Adrenal gland (tissue), 9 donors: ENCODE measurements at regions not wholly inside any gene's neighbourhood (a gene's known extent, or its start where the extent isn't known, plus 50 kb on each side); places are given as distances from the start of the nearest gene placed in this dataset.

Experiments used
- DNase-seq, 7 donors: peaks; one replicate each; pipeline ENCODE4 v3.0.0-alpha.2; 2019 to 2020
- H3K27ac ChIP-seq, 5 donors: fragments of 200-600 bp; sonication (generic) in 4 of 5; 1 replicate in 3 of 5; 2 replicates in 2 of 5; pipeline versions ENCODE4 v1.5.1 to v1.8.0; 2016 to 2020; ENCODE audit warnings: mild to moderate bottlenecking in 1 of 5
- H3K27me3 ChIP-seq: fragments of 200-600 bp; 2 replicates; pipeline ENCODE4 v1.8.0; 2021
- H3K36me3 ChIP-seq, 2 donors: fragments of 200-600 bp; replicated peaks in 1 of 2; 1 replicate in 1 of 2; 2 replicates in 1 of 2; pipeline versions ENCODE4 v1.5.1 to v1.8.0; 2018 to 2022
- H3K4me1 ChIP-seq, 2 donors: fragments of 200-600 bp; replicated peaks in 1 of 2; 1 replicate in 1 of 2; 2 replicates in 1 of 2; pipeline versions ENCODE4 v1.5.1 to v1.8.0; 2018 to 2021
- H3K4me3 ChIP-seq, 4 donors: fragments of 200-600 bp; sonication (generic) in 3 of 4; one replicate each; pipeline ENCODE4 v1.5.1; 2016 to 2018
- H3K9me3 ChIP-seq, 3 donors: fragments of 200-600 bp; sonication (generic) in 1 of 3; replicated peaks in 1 of 3; 1 replicate in 2 of 3; 2 replicates in 1 of 3; pipeline versions ENCODE4 v1.5.1 to v1.8.0; 2016 to 2021
- CTCF ChIP-seq, 6 experiments: fragments of 450-650 bp in 4 of 6; fragments of 200-600 bp in 2 of 6; sonication (generic) in 1 of 6; IDR thresholded peaks; 1 replicate in 5 of 6; 2 replicates in 1 of 6; pipeline versions ENCODE4 v1.5.1 to v1.8.0; 2016 to 2021; ENCODE audit warnings: antibody characterized with exemption in 6 of 6, mild to moderate bottlenecking in 2 of 6, moderate library complexity in 1 of 6
- POLR2A ChIP-seq, 2 donors: fragments of 450-650 bp; IDR thresholded peaks; one replicate each; pipeline ENCODE4 v1.6.1; 2017; ENCODE audit warnings: antibody characterized with exemption in 2 of 2, mild to moderate bottlenecking in 2 of 2, moderate library complexity in 1 of 2
- WGBS, 4 donors: extraction: QIAGEN DNeasy Blood & Tissue Kit in 2 of 4; methylation state at CpG; one replicate each; pipeline versions ENCODE4 v1.1.5 to v1.1.7; 2013 to 2017; 5-methylcytosine and 5-hydroxymethylcytosine counted together
- intact Hi-C, 2 donors: fragments of 100-400 bp; cut with DNase I; formaldehyde crosslinking; loops; one replicate each; pipeline versions ENCODE4 v1.14.1 to v1.15.0; 2022 to 2023
- donor health status: healthy with polysubstance abuse.
- donor health status: Bipolar disorder and iron deficiency.
- donor health status: DM: yes; HTN: yes; CAD: no.
- donor health status: DM: no; HTN: no; CAD: no.
- donor health status: DM: no; HTN: no; CAD: no.

- H3K27me3 ChIP-seq: no peaks in the 10 kb centered on the region
- no peak overlapping the region for H3K4me3 ChIP-seq
- H3K9me3 ChIP-seq: no peaks in the 10 kb centered on the region
- DNase-seq: no peak
- 83 to 87% (median 85%) methylated on average over 20 to 28 of the region's 28 CpGs for WGBS, 4 donors
- TF ChIP-seq POLR2A (IDR thresholded peaks at IDR 0.05) (no peak), CTCF (IDR thresholded peaks at IDR 0.05) (no peak)
- H3K4me1 ChIP-seq: no peaks in the 10 kb centered on the region
- no peaks in the 10 kb centered on the region for H3K36me3 ChIP-seq
- H3K27ac ChIP-seq: no peak overlapping the region
- intact Hi-C loops: no loop called here
Measured at GRCh38 chr9:79390781-79391770, 180.7 kb upstream of the TLE4 start.

- WGBS, 4 donors: 53 to 72% (median 68%) methylated on average over 4 of the region's 4 CpGs
- no peak overlapping the region for H3K27ac ChIP-seq
- H3K9me3 ChIP-seq: no peaks in the 10 kb centered on the region
- no peak for TF ChIP-seq POLR2A (IDR thresholded peaks at IDR 0.05)
- TF ChIP-seq CTCF (IDR thresholded peaks at IDR 0.05): no peak
- no peaks in the 10 kb centered on the region for H3K4me1 ChIP-seq
- no peaks in the 10 kb centered on the region for H3K27me3 ChIP-seq
- no peak overlapping the region for H3K4me3 ChIP-seq
- DNase-seq: no peak
- intact Hi-C loops: no loop called here
- no peaks in the 10 kb centered on the region for H3K36me3 ChIP-seq
Measured at GRCh38 chr9:79395228-79395627, 176.5 kb upstream of the TLE4 start.

GRCh38 chr9:79395755-79396154 is 176.0 kb upstream of the TLE4 start:
- no peak for TF ChIP-seq POLR2A (IDR thresholded peaks at IDR 0.05)
- TF ChIP-seq CTCF (IDR thresholded peaks at IDR 0.05): no peak
- no peaks in the 10 kb centered on the region for H3K36me3 ChIP-seq
- H3K9me3 ChIP-seq: no peaks in the 10 kb centered on the region
- 38 to 43% (median 40%) methylated on average over 7 of the region's 7 CpGs for WGBS, 4 donors
- H3K27ac ChIP-seq: no peak overlapping the region
- intact Hi-C loops: no loop called here
- no peaks in the 10 kb centered on the region for H3K27me3 ChIP-seq
- H3K4me1 ChIP-seq: no peaks in the 10 kb centered on the region
- no peak for DNase-seq
- no peak overlapping the region for H3K4me3 ChIP-seq

GRCh38 chr9:79396168-79396567 is 175.6 kb upstream of the TLE4 start:
- no peak overlapping the region for H3K4me3 ChIP-seq
- WGBS, 4 donors: 40 to 56% (median 45%) methylated on average over 4 of the region's 4 CpGs
- intact Hi-C loops: no loop called here
- no peak for TF ChIP-seq CTCF (IDR thresholded peaks at IDR 0.05)
- TF ChIP-seq POLR2A (IDR thresholded peaks at IDR 0.05): no peak
- DNase-seq: no peak
- H3K36me3 ChIP-seq: no peaks in the 10 kb centered on the region
- no peaks in the 10 kb centered on the region for H3K27me3 ChIP-seq
- H3K27ac ChIP-seq: no peak overlapping the region
- H3K4me1 ChIP-seq: no peaks in the 10 kb centered on the region
- no peaks in the 10 kb centered on the region for H3K9me3 ChIP-seq
